Transverse colon (tissue), 4 donors: ENCODE measurements at regions not wholly inside any gene's neighbourhood (a gene's known extent, or its start where the extent isn't known, plus 50 kb on each side); places are given as distances from the start of the nearest gene placed in this dataset.

ENCODE experiments used
- EP300 ChIP-seq: sonication (generic); formaldehyde crosslinking; IDR thresholded peaks from one replicate; pipeline ENCODE4 v1.6.1; 2017; ENCODE audit warnings: antibody characterized with exemption, low read depth
- POLR2A ChIP-seq: fragments of 450-650 bp; IDR thresholded peaks from one replicate; pipeline ENCODE4 v1.6.1; 2016; ENCODE audit warnings: antibody characterized with exemption, mild to moderate bottlenecking, moderate library complexity
- POLR2AphosphoS5 ChIP-seq, 3 donors: sonication (generic); formaldehyde crosslinking; IDR thresholded peaks; one replicate each; pipeline ENCODE4 v1.6.1; 2016; ENCODE audit warnings: antibody characterized with exemption in 3 of 3
- TF ChIP-seq, protein P1 (sequence below), 5 experiments: fragments of 200-600 bp in 3 of 5; fragments of 450-650 bp in 2 of 5; sonication (generic) in 3 of 5; IDR thresholded peaks; 1 replicate in 2 of 5; 2 replicates in 3 of 5; pipeline ENCODE4 v1.5.1; 2016 to 2017; ENCODE audit warnings: antibody characterized with exemption in 5 of 5, inconsistent platforms in 3 of 5, mild to moderate bottlenecking in 2 of 5, moderate library complexity in 1 of 5

GRCh38 chr12:131378176-131378842, 332.6 kb upstream of the SFSWAP start:
- TF ChIP-seq, protein P1, sequence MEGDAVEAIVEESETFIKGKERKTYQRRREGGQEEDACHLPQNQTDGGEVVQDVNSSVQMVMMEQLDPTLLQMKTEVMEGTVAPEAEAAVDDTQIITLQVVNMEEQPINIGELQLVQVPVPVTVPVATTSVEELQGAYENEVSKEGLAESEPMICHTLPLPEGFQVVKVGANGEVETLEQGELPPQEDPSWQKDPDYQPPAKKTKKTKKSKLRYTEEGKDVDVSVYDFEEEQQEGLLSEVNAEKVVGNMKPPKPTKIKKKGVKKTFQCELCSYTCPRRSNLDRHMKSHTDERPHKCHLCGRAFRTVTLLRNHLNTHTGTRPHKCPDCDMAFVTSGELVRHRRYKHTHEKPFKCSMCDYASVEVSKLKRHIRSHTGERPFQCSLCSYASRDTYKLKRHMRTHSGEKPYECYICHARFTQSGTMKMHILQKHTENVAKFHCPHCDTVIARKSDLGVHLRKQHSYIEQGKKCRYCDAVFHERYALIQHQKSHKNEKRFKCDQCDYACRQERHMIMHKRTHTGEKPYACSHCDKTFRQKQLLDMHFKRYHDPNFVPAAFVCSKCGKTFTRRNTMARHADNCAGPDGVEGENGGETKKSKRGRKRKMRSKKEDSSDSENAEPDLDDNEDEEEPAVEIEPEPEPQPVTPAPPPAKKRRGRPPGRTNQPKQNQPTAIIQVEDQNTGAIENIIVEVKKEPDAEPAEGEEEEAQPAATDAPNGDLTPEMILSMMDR (IDR thresholded peaks at IDR 0.05): no peak
- TF ChIP-seq EP300 (no peak), POLR2A (no peak), POLR2AphosphoS5 (IDR thresholded peaks at IDR 0.05) (no peak)
